ENCODE measurements at regions not wholly inside any gene's neighbourhood (a gene's known extent, or its start where the extent isn't known, plus 50 kb on each side); places are given as distances from the start of the nearest gene placed in this dataset.
"Not testable (repeated sequence)": the region's sequence is repeated elsewhere in the genome, so short reads cannot be mapped to it uniquely, and the experiment has no call there.

DNA sequence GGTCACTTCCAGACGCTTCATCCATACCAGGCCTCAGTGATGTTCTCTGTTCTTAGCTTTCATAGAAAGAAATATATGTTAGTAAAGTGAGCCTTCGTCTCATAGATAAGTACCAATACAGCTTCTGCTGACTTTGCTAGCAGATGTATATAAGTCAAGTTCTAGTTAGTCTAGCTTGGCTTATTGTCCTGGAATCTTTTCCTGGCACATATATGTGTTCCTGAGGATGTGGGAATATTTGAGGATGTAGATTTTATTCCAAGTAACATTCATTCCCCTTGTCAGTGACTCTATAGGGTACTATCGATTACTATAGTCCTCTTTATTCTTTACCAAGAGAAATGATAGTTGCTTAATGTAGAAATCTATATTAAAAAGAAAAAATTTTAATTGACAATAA lies 135.2 kb upstream of the FAM9C start:
- no peak for DNase-seq

DNA sequence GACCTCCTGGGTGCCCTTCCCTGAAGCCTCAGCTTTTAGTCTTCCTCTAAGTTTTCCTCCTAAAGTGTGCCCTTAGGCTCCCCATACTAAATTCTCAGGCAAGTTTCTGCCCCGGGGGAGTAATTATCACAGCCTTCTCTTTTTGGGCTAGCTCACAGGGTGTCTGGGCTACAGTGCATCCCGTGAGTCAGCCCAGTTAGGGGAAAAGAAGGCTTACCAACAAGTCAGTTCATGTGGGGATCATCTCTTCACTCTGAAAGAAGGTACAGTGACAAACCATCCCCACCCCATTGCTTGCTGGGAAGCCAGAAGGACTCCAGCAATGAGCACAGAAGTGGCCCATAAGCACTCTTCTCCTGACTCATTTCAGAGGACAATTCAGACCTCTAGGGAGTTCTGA lies 134.7 kb upstream of the FAM9C start:
- DNase-seq = no peak

DNA sequence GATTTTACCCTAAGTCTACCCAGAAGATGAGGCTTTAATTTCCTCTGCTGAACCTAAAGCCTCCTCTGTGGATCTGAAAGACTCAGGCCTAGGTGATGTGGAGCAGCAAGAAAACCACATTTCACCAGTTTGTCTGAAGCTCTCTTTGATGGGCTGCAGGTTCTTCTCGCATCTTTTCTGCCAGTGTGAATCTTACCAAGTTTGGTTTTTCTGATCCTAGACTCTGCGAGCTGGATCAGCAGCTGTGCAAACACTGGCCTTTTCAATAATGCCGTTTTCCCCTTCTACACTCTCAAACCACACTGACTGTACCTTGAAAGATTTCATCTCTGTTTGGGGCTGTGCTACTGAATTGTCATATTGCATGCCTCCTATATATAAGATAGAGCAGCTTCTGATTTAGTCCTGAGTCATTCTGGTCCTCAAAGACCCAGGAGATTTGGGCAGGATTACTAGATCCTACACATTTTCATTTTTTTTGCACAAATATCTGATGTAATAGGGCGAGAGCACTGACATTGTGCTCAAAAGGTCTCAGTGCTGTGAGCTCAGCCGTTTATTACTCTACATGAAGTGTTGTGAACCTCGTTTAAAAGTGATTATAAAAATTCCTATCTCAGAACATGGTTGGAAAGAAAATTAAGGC lies 133.6 kb upstream of the FAM9C start:
- DNase-seq = no peak

DNA sequence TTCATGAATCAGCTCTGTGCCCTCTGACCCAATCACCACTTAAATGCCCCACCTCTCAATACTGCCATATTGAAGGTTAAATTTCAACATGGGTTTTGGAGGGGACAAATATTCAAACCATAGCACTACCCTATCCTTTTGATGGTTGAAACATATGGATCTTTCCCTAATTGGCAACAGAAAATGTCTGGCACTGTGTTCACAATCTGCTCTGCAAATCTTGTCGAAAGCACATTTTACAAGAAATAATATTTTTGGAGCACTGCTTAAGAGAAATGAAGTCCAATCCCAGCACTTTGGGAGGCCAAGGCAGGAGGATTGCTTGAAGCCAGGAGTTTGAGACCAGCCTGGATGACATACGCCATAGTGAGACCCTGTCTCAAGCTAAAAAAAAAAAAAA lies 130.6 kb upstream of the FAM9C start:
- no peak for DNase-seq

DNA sequence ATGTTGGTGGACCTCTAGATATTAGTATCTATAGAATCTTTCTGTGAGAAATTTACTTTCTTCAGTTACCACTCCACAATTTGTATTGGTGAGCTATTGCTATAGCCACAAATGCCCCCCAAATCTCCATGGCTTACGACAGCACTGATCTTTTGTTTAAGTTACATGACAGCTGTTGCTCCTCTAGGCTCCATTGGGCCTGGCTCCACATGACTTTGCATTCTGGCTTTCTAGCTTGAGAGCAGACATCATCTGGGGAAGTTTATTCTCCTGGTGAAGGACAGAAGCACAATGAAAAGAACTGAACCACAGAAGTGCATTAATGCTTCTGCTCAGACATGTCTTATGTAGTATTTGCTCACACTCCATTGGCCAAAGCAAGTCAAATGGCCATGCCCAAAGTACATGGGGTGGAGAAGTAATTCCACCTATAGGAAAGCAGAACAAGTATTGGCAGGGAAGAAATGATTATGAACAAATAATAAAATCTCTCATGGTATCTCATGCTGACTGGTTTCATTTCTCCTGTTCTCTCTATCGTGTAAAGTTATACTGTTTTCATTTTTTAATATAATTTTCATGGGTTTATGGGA lies 126.6 kb upstream of the FAM9C start:
- no peak for DNase-seq

DNA sequence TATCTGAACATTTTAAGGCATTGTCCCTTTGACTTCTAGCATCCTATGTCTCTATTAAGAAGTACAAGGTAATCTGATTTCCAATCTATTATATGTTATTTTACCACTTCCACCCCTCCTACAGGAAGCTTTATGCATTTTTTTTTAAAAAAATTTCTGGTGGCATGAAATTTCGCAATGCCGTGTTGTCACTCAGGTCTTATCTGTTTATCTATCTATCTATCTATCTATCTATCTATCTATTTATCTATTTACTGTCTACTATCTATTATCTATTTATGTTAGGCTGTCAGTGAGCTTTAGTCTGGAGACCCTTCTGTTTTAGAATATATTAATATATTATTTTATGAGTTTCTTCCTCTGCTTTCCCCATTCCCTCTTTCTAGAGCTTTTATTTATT lies 125.3 kb upstream of the FAM9C start:
- DNase-seq = no peak

DNA sequence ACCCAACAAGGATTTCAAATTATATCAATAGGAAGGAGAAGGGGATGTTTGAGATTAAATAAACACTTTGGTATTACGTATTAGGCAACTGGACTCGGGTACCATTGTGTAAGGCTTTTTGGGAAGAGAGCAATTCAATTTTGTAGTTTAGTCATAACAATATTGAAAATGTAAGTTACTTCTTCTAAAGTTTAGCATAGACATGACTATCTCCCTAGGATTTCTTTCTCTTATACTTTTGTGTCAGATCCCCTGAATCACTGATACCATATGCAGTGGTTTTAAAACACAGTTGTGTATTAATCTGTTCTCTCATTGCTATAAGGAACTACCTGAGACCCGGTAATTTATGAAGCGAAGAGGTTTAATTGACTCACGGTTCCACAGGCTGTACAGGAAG lies 123.8 kb upstream of the FAM9C start:
- DNase-seq = no peak

DNA sequence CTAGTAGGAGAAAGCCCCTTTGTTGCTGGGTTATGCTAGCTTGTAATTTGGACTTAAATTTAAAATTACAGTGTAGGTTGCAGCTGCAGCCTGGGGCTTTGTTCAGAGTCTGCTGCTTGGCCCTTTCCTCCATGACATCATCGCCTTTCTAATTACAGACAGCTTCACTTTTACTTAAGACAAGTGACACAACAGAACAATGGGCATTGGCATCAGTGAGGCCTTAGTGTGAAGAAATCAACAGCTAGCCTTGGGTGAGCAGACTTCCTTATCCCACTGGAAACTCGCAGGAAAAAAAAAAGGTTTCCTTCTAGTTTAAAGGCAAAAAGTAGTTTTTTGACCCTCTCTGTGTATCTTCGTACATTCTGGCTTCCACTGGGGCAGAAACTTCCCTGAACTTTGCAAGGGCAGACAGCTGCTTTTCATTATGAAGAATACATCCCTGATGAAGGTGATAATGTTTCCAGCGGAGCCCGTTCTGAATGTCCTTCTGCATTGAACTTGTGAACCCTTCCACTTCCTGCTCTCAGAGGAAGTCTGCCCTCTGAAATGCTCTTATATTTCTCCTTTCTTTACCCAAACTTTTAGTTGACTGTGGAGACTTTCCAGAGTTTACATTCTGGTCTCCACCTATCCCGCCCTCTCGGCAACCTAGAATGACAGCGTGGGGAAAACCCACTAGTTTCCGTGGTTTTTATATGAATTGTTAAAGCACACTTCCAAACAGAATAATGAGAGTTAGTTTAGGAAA lies 123.2 kb upstream of the FAM9C start:
- DNase-seq = peak in 1 of 2 donors; percentile 12

DNA sequence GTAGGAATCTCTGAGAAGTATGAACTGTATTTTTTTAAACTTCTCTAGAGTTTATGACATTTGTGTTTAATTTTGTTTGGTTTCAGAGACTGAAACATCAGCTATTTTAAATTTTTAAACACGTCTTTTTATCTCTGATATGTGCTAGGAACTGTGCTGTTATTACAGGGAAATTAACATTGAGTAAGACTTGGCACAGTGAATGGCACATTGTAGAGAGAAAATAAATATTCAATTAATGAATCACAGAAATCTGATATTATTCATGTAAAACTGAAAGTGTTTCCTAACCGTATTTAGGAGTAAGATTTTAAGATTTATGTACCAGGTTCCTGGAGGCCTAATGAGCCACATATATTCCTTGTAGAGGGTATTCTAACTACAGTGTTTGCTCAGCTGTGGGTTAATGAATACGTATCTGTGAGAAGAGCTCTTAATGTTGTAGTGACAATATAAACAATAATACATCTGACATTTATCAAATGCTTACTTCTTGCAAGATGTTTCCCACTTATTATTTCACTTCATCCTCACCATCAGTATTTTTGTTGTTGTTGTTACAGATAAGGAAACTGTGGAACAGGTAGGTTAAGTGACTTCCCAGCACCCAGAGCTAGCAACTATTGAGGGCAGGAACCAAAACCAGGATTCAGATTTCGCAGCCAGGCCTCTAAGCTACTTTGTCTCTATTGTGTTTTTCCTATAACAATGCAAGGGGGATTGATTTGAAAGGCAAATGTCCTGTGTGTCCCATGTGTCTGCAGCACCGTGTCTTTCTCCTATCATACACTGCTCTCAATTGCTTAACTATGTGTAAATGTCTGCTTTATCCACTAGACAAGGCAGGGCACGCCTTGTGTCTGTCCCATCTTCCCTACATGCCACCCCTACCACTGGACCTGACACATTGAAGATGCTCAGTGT lies 121.1 kb upstream of the FAM9C start:
- DNase-seq = no peak

DNA sequence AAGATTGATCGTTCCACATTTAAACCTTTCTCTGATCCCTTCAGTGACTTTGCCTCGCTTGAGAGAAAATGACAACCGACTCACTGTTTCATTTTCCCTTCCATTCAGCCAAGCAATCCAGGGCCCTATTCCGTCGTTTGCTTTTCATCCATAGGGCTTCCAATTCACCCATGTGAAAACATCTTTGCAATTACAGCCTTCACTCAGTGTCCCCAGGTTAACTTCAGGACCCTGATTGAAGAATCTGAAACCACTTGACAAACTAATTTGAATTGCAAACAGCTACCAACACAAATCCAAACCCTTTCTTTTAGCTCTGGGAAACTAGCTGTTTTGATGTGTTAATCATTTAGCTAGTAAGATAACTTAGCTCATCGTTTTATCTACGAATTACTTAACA lies 120.2 kb upstream of the FAM9C start:
- DNase-seq = no peak

DNA sequence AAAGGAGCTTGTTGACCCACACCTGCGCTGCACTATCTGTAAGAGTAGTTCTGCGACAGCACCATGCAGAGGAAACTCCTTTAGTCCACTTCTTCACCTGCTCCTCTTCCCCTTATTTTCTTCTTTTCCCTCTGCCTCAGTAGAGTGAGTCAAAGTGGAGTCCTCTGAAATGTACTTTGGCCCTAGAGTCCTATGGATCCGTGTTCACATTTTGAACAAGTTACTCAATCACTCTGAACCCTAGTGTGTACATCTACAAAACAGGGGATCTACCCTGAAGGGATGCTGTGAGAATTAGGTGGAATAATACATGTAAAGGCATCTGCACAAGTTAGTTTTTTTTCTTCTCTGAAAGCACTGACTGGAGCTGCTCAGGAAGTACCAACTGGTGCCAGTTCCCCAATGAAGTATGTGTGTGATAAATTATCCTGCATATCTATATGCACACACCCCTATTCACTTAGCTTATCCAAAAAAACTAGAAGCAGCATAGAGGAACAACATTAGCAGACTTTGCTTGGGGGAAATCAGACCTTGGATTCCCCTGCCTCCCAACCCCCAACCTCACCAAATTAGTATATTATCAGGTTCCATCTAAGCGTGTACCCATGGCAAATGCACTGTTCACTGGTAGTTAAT lies 118.5 kb upstream of the FAM9C start:
- no peak for DNase-seq

DNA sequence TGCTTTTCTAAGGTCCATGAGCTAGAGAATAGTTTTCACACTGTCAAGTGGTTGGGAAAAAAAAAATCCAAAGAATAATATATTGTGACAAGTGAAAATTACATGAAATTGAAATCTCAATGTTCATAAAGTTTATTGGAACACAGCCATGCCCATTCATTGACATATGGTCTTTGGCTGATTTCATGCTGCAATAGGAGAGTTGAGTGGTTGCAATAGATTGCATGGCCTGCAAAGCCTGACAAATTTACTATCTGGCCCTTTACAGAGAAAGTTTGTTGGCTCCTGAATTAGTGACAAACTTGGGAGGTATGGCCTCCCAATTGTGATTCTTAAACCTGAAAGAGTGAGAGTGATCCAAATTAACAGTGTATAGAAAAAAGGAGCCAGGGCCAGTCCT lies 115.5 kb upstream of the FAM9C start:
- no peak for DNase-seq

DNA sequence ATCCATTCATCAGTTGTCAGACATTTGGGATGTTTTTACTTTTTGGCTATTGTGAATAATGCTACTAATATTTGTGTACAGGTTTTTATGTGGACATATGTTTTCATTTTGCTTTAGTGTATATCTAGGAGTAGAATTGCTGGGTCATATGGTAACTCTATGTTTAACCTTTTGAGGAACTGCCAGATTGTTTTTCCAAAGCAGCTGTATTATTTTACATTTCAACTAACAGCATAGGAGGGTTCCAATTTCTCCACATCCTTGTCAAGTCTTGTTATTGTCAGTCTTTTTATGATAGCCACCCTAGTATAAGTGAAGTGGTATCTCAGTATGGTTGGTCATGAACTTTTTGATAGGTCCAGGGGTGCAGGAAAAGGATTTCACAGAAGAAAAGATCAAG lies 114.5 kb upstream of the FAM9C start:
- DNase-seq = no peak

DNA sequence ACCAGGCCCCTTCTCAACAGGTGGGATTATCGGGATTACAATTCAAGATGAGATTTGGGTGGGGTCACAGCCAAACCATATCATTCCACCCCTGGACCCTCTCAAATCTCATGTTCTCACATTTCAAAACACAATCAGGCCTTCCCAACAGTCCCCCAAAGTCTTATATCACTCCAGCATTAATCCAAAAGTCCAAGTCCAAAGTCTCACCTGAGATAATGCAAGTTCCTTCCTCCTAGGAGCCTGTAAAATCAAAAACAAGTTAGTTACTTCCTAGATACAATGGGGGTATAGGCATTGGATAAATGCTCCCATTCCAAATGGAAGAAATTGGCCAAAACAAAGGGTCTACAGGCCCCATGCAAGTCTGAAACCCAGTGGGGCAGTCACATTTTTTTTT lies 111.1 kb upstream of the FAM9C start:
- DNase-seq = not testable (repeated sequence)

DNA sequence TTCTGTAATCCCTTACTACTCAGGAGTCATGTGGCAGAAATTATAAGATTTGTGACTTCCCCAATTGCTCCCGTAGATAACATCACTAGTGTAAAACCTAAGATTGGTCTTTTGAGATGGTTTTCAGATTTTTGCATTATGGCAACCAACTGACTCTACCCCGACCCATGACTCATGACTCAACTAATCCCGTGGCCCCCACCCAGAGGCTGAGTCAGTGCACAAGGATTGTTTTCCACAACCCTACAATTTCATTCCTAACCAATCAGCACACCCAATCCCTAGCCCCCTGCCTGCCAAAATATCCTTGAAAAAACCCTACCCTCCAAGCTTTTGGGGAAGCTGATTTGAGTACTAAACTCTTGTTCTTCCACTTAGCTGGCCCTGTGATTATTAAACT lies 109.4 kb upstream of the FAM9C start:
- DNase-seq = no peak

DNA sequence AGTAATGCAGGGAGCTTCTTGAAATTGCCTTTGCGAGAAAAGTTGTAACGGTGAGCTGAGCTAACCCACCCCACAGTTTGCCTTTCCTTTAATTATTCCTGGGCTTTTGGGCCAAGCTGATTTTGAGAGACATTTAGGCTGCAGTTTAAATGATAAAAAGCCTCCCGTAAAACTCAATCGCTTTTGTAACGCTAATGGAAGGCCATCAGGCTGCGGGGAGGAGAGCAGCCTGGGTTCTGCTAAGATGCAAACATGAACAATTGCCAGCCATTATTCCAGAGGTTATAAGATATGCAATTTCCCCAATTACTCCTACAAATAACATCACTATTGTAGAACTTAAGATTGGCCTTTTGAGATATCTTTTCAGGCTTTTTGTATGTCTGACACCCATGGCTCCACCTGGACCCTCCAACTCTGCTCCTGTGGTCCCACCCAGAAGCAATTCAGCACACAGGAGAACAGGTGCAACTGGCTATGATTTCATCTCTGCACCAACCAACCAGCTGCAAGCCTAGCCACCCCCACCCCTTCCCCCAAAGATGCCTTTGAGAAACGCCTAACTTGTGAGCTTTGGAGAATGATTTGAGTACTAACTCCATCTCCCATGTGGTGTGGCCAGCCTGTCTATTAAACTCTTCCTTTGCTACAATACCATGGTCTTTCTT lies 108.2 kb upstream of the FAM9C start:
- DNase-seq = no peak

DNA sequence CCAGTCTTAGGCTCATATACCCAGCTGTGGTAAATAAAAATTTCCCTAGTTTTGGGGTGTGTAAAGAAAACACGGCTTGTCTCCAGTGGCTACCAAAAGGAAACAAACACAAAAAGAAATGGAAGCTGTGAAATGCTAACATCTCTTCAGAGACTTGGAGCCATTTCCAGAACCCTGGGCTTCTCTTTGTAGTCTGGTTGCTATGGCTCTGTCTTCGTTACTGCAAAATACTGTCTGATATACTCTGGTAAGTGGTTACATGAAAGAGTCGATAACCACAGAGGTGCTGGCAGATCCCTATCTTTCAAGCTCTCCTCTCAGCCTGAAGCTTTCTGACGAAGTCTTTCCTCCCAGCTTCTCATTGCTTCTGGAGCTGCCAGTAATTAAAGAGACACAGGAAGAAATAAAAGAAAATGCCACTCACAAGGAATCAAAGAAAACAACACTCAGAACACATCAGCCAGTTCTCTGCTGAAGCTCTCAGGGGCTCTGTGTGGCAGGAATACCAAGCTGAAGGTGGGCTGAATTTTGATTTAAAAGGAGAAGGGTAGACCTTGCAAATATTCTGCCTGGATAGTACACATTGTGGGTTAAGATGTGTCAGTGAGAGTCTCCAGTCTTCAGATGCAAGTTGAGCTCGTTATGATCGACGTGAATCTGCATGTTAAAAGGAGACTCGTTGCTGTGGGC lies 107.6 kb upstream of the FAM9C start:
- peak; percentile 72 to 84 for DNase-seq

DNA sequence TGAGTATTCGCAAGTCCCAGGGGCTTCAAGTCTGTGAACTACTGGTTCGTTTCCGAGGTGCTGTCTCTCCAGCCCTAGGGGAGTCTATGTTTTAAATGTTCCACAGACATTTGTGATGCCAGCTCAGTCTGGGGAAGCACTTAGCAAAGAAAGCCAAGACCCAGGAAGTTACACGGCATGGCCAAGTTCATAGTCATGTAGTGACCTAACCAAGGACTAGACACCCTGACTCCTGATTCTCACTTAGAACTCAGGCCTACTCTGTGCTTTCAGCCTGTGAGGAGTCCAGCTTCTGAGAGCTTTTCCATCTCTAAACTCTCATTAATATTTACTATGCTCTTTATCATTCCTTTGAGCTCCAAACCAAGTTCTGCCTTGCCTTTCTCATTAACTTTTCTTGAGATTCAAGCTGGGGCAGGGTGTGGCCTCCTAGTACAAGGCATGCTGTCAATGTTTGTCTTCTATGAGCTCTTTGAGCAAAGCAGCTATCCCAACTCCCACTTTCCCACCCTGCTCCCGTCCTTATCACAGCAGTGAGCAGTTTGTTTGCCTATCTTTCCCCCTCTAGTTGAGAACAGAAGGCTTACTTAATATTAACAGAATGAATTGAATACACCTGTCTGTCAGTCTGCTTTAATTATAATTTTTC lies 105.4 kb upstream of the FAM9C start:
- no peak for DNase-seq

DNA sequence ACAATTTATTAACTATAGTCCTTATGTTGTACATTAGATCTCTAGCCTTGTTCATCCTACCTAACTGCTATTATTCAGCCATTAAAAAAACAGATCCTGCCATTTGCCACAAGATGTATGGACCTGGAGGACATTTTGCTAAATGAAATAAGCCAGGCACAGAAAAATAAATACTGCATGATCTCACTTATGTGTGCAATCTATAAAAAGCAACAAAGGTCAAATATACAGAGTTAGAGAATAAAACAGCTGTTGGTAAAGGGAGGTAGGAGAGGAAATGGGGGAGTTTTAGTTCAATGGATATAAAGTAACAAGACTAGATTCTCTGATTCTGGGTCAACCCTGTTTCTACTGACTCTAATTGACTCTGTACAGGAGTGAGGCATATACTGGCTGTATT lies 103.3 kb upstream of the FAM9C start:
- DNase-seq = no peak

DNA sequence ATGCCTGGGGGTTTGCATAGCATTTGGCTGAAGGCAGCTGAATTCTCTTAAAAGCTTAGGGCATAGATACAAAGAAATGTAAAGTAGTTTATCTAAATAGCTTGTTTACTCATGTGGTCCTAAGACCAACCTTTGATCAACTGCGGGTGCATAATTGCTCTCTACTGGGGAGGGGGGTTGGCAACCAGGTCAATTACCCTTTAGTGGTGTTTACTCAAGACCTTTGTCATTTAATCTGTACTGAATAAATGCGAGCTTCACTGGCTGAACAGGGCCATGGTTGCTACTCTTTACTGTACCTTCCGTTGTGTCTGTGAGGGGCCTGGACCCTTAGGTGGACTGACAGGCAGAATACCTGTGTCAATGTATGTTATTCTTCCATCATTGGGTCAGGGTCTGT lies 102.7 kb upstream of the FAM9C start:
- DNase-seq = no peak

Measured in CD4-positive, alpha-beta T cell treated with Interleukin-4 for 1 hour (primary cell).